ENCODE measurements at regions not wholly inside any gene's neighbourhood (a gene's known extent, or its start where the extent isn't known, plus 50 kb on each side); places are given as distances from the start of the nearest gene placed in this dataset.

DNA sequence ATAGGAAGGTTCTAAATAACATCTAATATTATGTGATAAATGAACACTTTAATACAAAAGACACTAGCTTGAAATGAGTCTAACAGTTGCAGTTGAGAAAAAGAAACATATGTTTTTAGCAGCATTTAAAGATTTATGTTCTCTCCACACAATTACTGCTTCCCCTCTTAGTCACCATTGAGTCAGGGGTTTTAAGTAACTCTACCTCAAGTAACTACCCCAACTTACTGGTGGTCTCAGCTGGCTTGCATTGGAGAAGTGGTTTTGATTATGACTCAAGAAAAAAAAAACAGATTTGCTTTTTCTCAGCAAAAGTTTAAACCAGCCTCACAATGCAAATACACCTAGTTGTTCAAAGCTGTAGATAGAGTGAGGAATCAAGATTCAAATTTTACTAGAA, 1216.5 kb upstream of the CDH9 start:
- H3K23me2 ChIP-seq (ENCODE audit: insufficient read length, low read depth, low read length, poor library complexity, severe bottlenecking), result no peaks in the 10 kb centered on the region
- H4K20me1 ChIP-seq (ENCODE audit: control insufficient read depth, insufficient read depth, insufficient read length), result no peaks in the 10 kb centered on the region
- no peak for DNase-seq
- no peak for TF ChIP-seq CTCF (conservative IDR thresholded peaks at IDR 0.05)
- H2BK20ac ChIP-seq (ENCODE audit: low read depth, low read length, poor library complexity, severe bottlenecking), result no peak overlapping the region
- H3K27me3 Mint-ChIP-seq (ENCODE audit: low read depth), result no peaks in the 10 kb centered on the region
- H2BK120ac ChIP-seq (ENCODE audit: low read depth, low read length, poor library complexity, severe bottlenecking), result no peak overlapping the region
- no peaks in the 10 kb centered on the region; the same call in 1 of the 2 replicates for H3K27me3 ChIP-seq (ENCODE audit: insufficient read depth, low read length)
- H3K23ac ChIP-seq (ENCODE audit: insufficient read length, low read depth, low read length), result no peak overlapping the region
- no peak overlapping the region for H4K8ac ChIP-seq (replicated peaks; ENCODE audit: insufficient read length, low read depth, low read length)
- H2BK5ac ChIP-seq (ENCODE audit: insufficient read length, low read length), result no peak overlapping the region
- H2BK12ac ChIP-seq (ENCODE audit: insufficient read length, low read depth, low read length), result no peak overlapping the region
- no peak overlapping the region for H3K9ac ChIP-seq (ENCODE audit: extremely low read depth, insufficient read length, low read length)
- no peak overlapping the region for H3K27ac Mint-ChIP-seq
- no peak overlapping the region for H4K91ac ChIP-seq (ENCODE audit: insufficient read length, low read depth, low read length)
- peaks cover 0 to 8% (median 0%) of the 10 kb centered on the region in 3 experiments; a peak in 3 of 7 replicates for H3K36me3 Mint-ChIP-seq (ENCODE audit: insufficient read depth in 1 of 3, low read depth in 3 of 3)
- H3K27ac ChIP-seq (ENCODE audit: insufficient read length, low read depth, low read length), result no peak overlapping the region
- H3K4me3 Mint-ChIP-seq, result no peak overlapping the region
- no peak overlapping the region for H3K4me2 ChIP-seq (ENCODE audit: insufficient read depth, insufficient read length, low read length)
- H3K9me3 ChIP-seq (ENCODE audit: control insufficient read depth, low read depth, low read length), result no peaks in the 10 kb centered on the region
- H3T11ph ChIP-seq (ENCODE audit: low read length), result no peak overlapping the region
- no peak overlapping the region for H3K56ac ChIP-seq (ENCODE audit: insufficient read length, low read depth, low read length)
- peaks cover 4% of the 10 kb centered on the region; the same call in 1 of the 2 replicates for H3K4me1 ChIP-seq (ENCODE audit: insufficient read depth, low read length)
- no peak overlapping the region for H3K18ac ChIP-seq (ENCODE audit: insufficient read length, low read depth, low read length)
- H2AK5ac ChIP-seq (ENCODE audit: insufficient read length, low read length), result no peak overlapping the region
- no peak overlapping the region for H3K4ac ChIP-seq (ENCODE audit: low read depth, low read length)
- peaks cover 0 to 2% of the 10 kb centered on the region in 2 experiments; a peak in 1 of 5 replicates for H3K9me3 Mint-ChIP-seq
- H4K5ac ChIP-seq (ENCODE audit: insufficient read length, low read depth, low read length), result no peak overlapping the region
- peaks cover 10 to 11% of the 10 kb centered on the region in 2 experiments for H3K4me1 Mint-ChIP-seq
- H2BK15ac ChIP-seq (ENCODE audit: low read depth, low read length), result no peak overlapping the region
- no peak overlapping the region for H2AFZ ChIP-seq (ENCODE audit: low read length)
- no peaks in the 10 kb centered on the region for H3K79me2 ChIP-seq (ENCODE audit: insufficient read depth, low read length)
- no peaks in the 10 kb centered on the region for H3K79me1 ChIP-seq (ENCODE audit: insufficient read depth, low read depth, low read length, poor library complexity, severe bottlenecking)
- H3K14ac ChIP-seq (ENCODE audit: insufficient read depth, low read length), result no peak overlapping the region

All from H9 (cell line).